ENCODE measurements at regions not wholly inside any gene's neighbourhood (a gene's known extent, or its start where the extent isn't known, plus 50 kb on each side); places are given as distances from the start of the nearest gene placed in this dataset.
"Not testable (repeated sequence)": the region's sequence is repeated elsewhere in the genome, so short reads cannot be mapped to it uniquely, and the experiment has no call there.

DNA sequence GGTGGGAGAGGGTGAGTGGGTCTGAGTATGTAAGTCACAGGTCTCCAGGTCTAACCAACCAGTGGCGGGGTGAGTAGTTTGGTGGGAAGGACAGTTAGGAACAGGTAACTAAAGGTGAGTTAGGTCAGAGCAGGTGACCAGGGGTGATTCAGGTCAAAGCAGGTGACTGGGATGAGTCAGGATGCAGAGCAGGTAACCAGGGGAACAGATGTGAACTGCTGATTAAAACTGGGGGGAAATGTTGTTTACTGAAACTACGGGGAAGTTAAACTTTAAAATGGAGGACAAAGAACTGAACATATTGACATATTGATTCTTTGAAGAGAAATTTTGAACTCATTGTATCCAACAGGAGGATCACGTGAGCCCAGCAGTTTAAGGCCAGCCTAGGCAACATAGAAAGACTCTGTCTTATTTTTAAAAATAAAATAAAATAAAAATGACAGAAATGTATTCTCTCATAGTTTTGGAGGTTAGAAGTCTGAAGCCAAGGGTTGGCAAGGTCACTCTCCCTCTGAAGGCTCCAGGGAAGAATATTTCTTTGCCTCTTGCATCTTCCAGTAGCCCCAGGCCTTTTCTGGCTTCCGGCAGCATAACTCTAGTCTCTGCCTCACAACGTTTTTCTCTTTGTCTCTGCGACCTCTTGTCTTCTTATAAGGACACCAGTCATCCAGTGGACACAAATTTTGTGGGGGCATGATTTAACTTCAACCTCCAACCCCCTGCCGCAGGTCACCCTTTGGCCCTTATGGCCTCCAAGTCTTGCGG, 64.3 kb upstream of the TINAGL1 start:
- DNase-seq (ENCODE audit: low read depth), result peak; percentile 22
- TF ChIP-seq CTCF (IDR thresholded peaks at IDR 0.05; ENCODE audit: control insufficient read depth, extremely low read depth, insufficient read depth), result no peak
- no peak overlapping the region for H3K4me3 ChIP-seq (ENCODE audit: low read depth, low read length)

GRCh38 chr1:31514117-31514516, 62.2 kb upstream of the TINAGL1 start:
- H3K4me3 ChIP-seq (ENCODE audit: low read depth, low read length), result no peak overlapping the region

DNA sequence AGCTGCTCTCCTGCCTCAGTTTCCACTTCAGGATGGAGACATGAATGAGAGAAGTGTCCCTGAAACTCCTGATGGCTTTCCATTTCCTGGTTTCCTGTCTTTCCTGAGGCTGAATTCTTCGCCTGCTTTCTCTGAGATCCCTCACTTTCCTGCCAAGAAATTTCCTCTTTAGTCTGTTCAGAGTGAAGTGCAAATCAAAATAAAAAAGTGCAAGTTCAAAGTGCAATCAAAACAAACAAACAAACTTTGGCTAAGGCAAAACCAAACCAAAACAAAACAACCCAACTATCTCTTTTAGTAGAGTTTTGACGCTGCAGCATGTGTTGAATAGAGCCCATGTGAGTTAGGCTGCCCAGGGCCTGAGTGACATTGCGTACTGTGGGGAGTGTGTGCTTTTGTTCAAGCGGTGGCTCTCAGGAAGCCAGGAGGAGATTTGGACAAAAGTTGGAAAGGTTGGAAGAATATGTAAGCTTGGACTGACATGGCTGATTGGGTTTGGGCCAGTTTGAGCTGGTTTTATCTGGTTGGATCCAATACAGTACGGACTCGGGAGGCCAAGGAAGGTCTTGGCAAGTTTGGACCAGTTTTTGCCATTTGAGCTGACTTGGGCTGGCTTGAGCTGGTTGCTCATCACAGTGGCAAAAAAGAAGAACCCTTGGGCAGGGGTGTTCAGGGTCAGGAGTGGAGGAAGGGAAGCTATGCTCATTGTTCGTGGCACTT, 61.1 kb upstream of the TINAGL1 start:
- no peak for DNase-seq (ENCODE audit: low read depth)
- TF ChIP-seq CTCF (IDR thresholded peaks at IDR 0.05; ENCODE audit: control insufficient read depth, extremely low read depth, insufficient read depth), result no peak

More at GRCh38 chr1:31514117-31514516, 62.2 kb upstream of the TINAGL1 start:
- no peak for DNase-seq (ENCODE audit: low read depth)
- no peak for TF ChIP-seq CTCF (IDR thresholded peaks at IDR 0.05; ENCODE audit: control insufficient read depth, extremely low read depth, insufficient read depth)

DNA sequence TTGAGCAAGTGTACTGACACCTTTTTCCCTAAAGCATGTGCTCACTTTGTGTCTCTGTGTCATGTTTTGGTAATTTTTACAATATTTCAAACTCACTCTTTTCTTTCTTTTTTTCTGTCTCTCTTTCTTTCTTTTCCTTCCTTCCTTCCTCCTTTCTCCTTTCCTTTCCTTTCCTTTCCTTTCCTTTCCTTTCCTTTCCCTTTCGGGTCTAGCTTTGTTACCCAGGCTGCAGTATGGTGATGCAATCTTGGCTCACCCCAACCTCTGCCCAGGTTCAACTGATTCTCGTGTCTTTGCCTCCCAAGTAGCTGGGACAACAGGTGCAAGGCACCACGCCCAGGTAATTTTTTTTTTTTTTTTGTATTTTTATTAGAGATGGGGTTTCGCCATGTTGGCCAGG, 60.4 kb upstream of the TINAGL1 start:
- no peak for TF ChIP-seq CTCF (IDR thresholded peaks at IDR 0.05; ENCODE audit: control insufficient read depth, extremely low read depth, insufficient read depth)
- no peak overlapping the region for H3K4me3 ChIP-seq (ENCODE audit: low read depth, low read length)
- no peak for DNase-seq (ENCODE audit: low read depth)

More for the DNA sequence above, 61.1 kb upstream of the TINAGL1 start:
- no peak overlapping the region for H3K4me3 ChIP-seq (ENCODE audit: low read depth, low read length)

- TF ChIP-seq CTCF (IDR thresholded peaks at IDR 0.05; ENCODE audit: control insufficient read depth, extremely low read depth, insufficient read depth), result no peak
- no peak overlapping the region for H3K4me3 ChIP-seq (ENCODE audit: low read depth, low read length)
- no peak for DNase-seq (ENCODE audit: low read depth)
These were observed 59.0 kb upstream of the TINAGL1 start for GRCh38 chr1:31517301-31517700.

DNA sequence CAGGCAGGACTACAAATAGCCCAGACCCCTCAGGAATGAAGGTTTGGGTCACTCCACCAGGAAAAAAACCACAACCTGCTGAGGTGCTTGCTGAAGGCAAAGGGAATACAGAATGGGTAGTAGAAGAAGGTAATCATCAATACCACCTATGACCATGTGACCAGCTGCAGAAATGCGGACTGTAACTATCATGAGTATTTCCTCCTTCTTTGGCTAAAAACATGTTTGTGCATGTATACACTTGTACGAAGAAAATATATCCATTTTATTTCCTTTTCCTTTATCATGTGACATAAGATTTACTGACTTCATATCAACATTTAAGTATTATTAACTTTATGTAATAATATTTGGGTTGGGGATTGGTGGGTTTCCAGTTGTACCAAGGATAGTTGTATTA, 58.3 kb upstream of the TINAGL1 start:
- not testable (repeated sequence) for DNase-seq (ENCODE audit: low read depth); H3K4me3 ChIP-seq (ENCODE audit: low read depth, low read length)

DNA sequence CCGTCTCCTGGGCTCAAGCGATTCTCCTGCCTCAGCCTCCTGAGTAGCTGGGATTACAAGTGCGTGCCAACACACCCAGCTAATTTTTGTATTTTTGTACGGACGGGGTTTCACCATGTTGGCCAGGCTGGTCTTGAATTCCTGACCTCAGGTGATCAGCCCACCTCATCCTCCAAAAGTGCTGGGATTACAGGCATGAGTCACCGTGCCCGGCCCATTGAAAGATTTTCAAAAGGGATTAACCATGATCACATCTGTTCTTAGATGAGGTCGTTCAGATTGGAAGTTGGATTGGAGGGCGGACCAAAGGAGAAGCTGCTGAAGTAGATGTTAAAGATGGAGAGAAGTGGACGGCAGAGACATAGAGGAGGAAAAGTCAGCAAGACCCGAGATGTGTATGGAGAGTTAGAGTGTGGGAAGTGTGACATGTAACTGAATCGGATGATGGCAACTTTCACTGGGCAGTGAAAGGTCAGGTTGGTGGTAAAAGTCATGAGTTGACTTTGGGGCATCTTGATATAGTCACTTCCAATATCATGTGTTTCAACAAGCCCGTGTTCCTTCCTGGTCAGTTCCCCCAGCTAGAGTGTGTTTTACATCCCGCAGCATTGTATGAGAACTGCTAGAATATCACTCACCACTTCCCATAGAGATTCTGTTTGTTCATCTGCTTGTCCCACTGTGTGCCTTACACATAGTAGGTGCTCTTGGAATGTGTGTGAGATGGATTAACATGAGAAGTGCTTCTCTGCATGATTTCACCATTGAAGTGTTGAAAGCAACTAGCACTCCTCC, 54.4 kb upstream of the TINAGL1 start:
- TF ChIP-seq CTCF (IDR thresholded peaks at IDR 0.05; ENCODE audit: control insufficient read depth, extremely low read depth, insufficient read depth), result no peak
- no peak overlapping the region for H3K4me3 ChIP-seq (ENCODE audit: low read depth, low read length)
- DNase-seq (ENCODE audit: low read depth), result no peak
